Fibroblast of mammary gland (primary cell): ENCODE measurements at regions not wholly inside any gene's neighbourhood (a gene's known extent, or its start where the extent isn't known, plus 50 kb on each side); places are given as distances from the start of the nearest gene placed in this dataset.

Source experiments
- DNase-seq: peaks from one replicate; pipeline ENCODE4 v3.0.0-alpha.2; 2010; ENCODE audit warnings: low read depth
- H3K4me3 ChIP-seq: 2 replicates; pipeline ENCODE4 v1.5.1; 2011; ENCODE audit warnings: low read depth, mild to moderate bottlenecking, low read length, moderate library complexity; ENCODE audit not compliant: control insufficient read depth
- TF ChIP-seq, protein P1 (sequence below): conservative IDR thresholded peaks from 2 replicates; pipeline ENCODE4 v1.5.1; 2011; ENCODE audit warnings: low read depth, low read length, inconsistent platforms; ENCODE audit not compliant: control insufficient read depth, insufficient read depth

DNA sequence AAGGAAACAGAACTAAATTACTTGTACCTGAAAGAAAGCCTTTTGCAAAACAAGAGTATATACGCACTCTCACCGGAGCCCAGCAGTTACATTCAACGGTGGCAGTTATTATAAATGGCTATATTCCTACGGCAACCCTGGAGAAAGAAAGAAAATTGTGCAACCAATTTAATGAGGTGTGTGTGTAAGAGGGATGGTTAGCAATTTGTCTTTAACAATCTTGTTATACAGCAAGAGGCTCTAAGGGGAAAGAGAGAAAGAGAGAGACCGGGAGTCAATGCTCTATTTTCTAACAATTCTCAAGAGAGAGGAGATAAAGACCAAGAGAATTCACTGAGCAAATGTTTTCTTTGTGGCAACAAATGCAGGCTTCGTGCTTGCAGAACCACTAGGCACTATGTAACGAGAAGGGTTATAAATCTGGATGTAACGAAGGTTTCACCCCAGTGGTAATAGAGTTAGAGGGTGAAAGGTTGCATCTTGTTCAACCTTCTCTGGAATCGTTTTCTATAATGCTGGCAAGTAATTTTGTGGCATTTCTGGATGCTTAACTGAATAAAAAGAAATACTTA is 359.1 kb upstream of the SPRED2 start:
- TF ChIP-seq, protein P1, sequence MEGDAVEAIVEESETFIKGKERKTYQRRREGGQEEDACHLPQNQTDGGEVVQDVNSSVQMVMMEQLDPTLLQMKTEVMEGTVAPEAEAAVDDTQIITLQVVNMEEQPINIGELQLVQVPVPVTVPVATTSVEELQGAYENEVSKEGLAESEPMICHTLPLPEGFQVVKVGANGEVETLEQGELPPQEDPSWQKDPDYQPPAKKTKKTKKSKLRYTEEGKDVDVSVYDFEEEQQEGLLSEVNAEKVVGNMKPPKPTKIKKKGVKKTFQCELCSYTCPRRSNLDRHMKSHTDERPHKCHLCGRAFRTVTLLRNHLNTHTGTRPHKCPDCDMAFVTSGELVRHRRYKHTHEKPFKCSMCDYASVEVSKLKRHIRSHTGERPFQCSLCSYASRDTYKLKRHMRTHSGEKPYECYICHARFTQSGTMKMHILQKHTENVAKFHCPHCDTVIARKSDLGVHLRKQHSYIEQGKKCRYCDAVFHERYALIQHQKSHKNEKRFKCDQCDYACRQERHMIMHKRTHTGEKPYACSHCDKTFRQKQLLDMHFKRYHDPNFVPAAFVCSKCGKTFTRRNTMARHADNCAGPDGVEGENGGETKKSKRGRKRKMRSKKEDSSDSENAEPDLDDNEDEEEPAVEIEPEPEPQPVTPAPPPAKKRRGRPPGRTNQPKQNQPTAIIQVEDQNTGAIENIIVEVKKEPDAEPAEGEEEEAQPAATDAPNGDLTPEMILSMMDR = no peak
- DNase-seq = no peak
- no peak overlapping the region for H3K4me3 ChIP-seq

DNA sequence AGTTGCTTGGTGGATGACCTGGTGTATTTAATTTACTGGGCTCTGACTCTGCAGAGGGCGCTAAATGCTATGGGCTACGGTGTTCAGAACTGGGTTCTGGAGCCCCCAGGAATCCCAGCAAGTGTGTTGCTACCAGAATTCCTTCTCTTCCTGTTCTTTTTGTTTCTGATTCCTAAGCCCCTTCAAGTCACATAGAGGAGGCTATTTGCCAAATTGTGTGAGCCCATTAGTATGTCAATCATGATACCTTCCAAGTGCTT is 358.2 kb upstream of the SPRED2 start:
- DNase-seq = no peak
- no peak overlapping the region for H3K4me3 ChIP-seq
- TF ChIP-seq, protein P1 = no peak

DNA sequence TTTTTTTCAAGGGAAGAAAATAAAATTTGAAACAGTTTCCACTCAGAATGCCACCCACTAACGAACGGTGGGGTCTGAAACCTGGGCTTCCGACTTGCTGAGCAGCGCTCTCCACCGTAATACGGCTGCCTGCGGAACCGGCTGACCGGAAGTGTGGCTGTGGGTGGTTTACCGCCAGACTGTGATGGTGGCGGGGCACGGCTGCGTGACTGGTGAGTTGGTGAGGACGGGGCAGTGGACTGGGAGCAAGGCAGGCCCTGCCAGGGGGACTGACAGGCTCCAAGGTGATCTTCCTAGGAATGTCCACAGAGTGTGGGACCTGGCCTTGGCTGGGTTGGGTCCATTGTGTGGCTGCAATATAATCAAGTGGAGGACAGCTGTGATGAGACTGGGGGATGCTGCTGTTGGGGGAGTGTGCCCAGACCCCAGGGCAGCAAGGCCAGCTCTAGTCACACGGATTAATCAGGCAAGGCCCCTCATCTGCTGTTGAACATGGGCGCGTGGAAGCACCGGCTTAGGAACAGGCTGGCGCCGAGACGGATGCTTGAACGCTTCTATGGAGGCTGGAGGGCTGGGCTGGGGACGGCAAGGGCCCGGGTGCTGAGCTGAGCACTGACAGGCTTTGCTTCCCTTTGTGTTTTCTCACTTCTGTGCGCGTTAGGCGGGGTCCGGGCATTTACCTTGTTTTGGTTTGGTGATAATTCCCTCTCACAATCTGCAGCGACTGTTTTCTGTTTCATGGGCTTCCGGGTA is 357.7 kb upstream of the SPRED2 start:
- no peak for DNase-seq
- H3K4me3 ChIP-seq = no peak overlapping the region
- TF ChIP-seq, protein P1 = no peak

DNA sequence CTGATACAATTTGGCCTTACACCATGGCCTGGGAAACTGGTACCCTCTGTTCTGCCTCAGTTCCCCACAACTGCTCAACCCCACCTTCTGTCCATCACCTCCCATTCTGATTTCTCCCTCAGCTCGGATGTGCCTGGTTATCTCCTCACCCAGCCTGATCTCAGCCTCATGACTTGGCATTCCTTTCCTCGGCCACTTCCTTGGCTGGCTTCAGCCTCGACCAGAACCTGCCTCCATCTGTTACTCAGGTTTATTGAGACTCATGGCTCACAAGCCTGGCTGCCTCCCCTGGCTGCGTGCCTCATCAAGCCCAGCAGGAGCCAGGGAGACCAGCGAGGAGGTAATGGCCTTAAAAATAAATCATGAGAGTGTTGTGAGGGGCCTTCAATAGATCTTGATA is 356.2 kb upstream of the SPRED2 start:
- no peak for DNase-seq
- no peak overlapping the region for H3K4me3 ChIP-seq
- TF ChIP-seq, protein P1 = no peak

DNA sequence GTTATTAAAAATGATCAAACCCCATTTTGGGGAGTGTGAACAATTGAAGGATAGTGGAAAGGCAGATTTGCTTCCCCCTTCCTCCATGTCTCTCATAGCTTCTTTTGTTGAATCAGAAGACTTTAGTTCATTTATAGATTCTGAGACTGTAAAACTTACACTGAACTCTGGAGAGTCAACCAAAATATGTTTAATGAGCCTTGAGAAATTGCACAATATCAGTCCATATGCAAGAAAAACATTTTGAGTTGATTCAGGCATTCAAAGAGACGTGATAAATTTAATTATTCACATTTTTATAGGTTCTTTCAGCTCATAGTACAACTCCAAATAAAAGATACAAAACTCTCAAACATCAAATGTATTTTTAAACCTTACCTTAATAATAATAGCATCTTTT is 354.4 kb upstream of the SPRED2 start:
- no peak overlapping the region for H3K4me3 ChIP-seq
- no peak for DNase-seq
- TF ChIP-seq, protein P1 = no peak

DNA sequence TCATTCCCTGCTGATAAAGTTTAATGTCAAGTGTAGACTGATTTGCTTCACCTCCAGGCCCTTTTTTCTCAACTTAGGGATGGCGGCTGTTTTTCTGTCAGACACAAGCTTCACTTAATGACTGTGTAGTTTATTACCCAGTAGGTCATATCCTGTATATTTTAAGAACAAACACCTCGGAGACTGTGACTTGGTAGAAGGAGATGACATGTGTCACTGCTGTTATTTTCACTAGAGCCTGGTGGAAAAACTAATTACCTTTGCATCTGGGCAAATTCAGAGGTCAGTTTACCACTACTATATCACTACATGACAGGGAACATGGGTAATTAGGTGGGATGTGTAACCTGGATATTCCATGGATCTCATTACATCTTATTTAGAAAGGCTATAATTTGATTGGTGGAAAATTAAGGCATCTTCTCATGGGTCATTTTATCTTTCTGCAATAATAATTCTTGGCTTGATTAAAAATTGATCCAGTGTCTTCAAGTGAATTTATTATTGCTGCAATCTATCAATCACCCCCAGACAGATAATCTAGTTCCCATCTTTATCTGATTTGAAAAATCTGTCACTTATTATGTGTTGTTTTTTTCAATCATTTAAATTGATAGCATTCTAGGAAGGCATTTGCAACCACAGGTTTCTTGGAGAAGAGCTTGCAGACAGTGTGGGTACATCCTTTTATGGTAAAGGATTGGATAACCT is 353.8 kb upstream of the SPRED2 start:
- DNase-seq = no peak
- TF ChIP-seq, protein P1 = no peak
- no peak overlapping the region for H3K4me3 ChIP-seq
